Liver (tissue), 8 donors: ENCODE measurements at regions not wholly inside any gene's neighbourhood (a gene's known extent, or its start where the extent isn't known, plus 50 kb on each side); places are given as distances from the start of the nearest gene placed in this dataset.

Experiments used
- DNase-seq: peaks from one replicate; pipeline ENCODE4 v3.0.0-alpha.2; 2017; ENCODE audit warnings: low spot score
- H3K27ac ChIP-seq, 2 donors: one replicate each; pipeline ENCODE4 v1.7.0; 2013; ENCODE audit warnings: inconsistent platforms in 2 of 2, low read length in 2 of 2, control low read depth in 1 of 2, low read depth in 1 of 2, mild to moderate bottlenecking in 1 of 2
- H3K27me3 ChIP-seq, 4 donors: one replicate each; pipeline versions ENCODE4 v1.6.1 to v1.7.0; 2013; ENCODE audit warnings: low read length in 3 of 4, inconsistent platforms in 1 of 4, mild to moderate bottlenecking in 1 of 4, moderate library complexity in 1 of 4; ENCODE audit not compliant: control insufficient read depth in 4 of 4, insufficient read depth in 4 of 4
- H3K36me3 ChIP-seq, 4 donors: one replicate each; pipeline versions ENCODE4 v1.6.1 to v1.7.0; 2013; ENCODE audit warnings: low read length in 3 of 4, mild to moderate bottlenecking in 3 of 4, low read depth in 1 of 4, moderate library complexity in 1 of 4; ENCODE audit not compliant: control insufficient read depth in 4 of 4, insufficient read depth in 3 of 4
- H3K4me1 ChIP-seq, 4 donors: one replicate each; pipeline versions ENCODE4 v1.6.1 to v1.7.0; 2013; ENCODE audit warnings: low read length in 3 of 4, mild to moderate bottlenecking in 3 of 4, moderate library complexity in 1 of 4; ENCODE audit not compliant: control insufficient read depth in 4 of 4, insufficient read depth in 4 of 4
- H3K4me3 ChIP-seq, 3 donors: one replicate each; pipeline versions ENCODE4 v1.6.1 to v1.7.0; 2013; ENCODE audit warnings: low read length in 3 of 3, control low read depth in 1 of 3, low read depth in 1 of 3, mild to moderate bottlenecking in 1 of 3
- H3K9ac ChIP-seq, 2 donors: one replicate each; pipeline ENCODE4 v1.7.0; 2013; ENCODE audit warnings: low read length in 2 of 2, mild to moderate bottlenecking in 2 of 2, moderate library complexity in 2 of 2, control low read depth in 1 of 2, low read depth in 1 of 2
- H3K9me3 ChIP-seq, 4 donors: one replicate each; pipeline versions ENCODE4 v1.6.1 to v1.7.0; 2013; ENCODE audit warnings: low read length in 3 of 4; ENCODE audit not compliant: control insufficient read depth in 4 of 4
- ATF3 ChIP-seq: IDR thresholded peaks from 2 replicates; pipeline ENCODE4 v1.6.1; 2016; ENCODE audit warnings: antibody characterized with exemption
- FOXA2 ChIP-seq: IDR thresholded peaks from 2 replicates; pipeline ENCODE4 v1.6.1; 2016; ENCODE audit warnings: antibody characterized with exemption
- HNF4A ChIP-seq, 2 donors: conservative IDR thresholded peaks; 2 replicates each; pipeline ENCODE4 v1.6.1; 2016; ENCODE audit warnings: antibody characterized with exemption in 2 of 2, mild to moderate bottlenecking in 2 of 2
- NR2F2 ChIP-seq: IDR thresholded peaks from 2 replicates; pipeline ENCODE4 v1.6.1; 2016; ENCODE audit warnings: antibody characterized with exemption
- RAD21 ChIP-seq, 2 donors: IDR thresholded peaks; 2 replicates each; pipeline ENCODE4 v1.6.1; 2016; ENCODE audit warnings: antibody characterized with exemption in 2 of 2, mild to moderate bottlenecking in 2 of 2
- REST ChIP-seq: IDR thresholded peaks from 2 replicates; pipeline ENCODE4 v1.6.1; 2016; ENCODE audit warnings: antibody characterized with exemption, mild to moderate bottlenecking
- RXRA ChIP-seq, 2 donors: IDR thresholded peaks; 2 replicates each; pipeline ENCODE4 v1.6.1; 2017 to 2018; ENCODE audit warnings: antibody characterized with exemption in 2 of 2, mild to moderate bottlenecking in 1 of 2
- SP1 ChIP-seq: IDR thresholded peaks from 2 replicates; pipeline ENCODE4 v1.6.1; 2018; ENCODE audit warnings: antibody characterized with exemption, mild to moderate bottlenecking
- TAF1 ChIP-seq: conservative IDR thresholded peaks from 2 replicates; pipeline ENCODE4 v1.6.1; 2016; ENCODE audit warnings: antibody characterized with exemption, mild to moderate bottlenecking
- YY1 ChIP-seq: IDR thresholded peaks from 2 replicates; pipeline ENCODE4 v1.6.1; 2016; ENCODE audit warnings: antibody characterized with exemption, mild to moderate bottlenecking
- WGBS: extraction: QIAGEN DNeasy Blood & Tissue Kit; methylation state at CpG from one replicate; pipeline ENCODE4 v1.1.7; 2013; 5-methylcytosine and 5-hydroxymethylcytosine counted together
- TF ChIP-seq, protein P1 (sequence below): fragments of 150-350 bp; IDR thresholded peaks from 2 replicates; pipeline ENCODE4 v1.5.1; 2017; ENCODE audit warnings: improper control_type of control experiment, low read depth, low read length; ENCODE audit not compliant: missing input control
- TF ChIP-seq, protein P2 (sequence below): IDR thresholded peaks from 2 replicates; pipeline ENCODE4 v1.6.1; 2016; ENCODE audit warnings: antibody characterized with exemption
- donor health status: healthy.
- donor health status: healthy.
- donor health status: healthy.
- donor health status: healthy.
- donor health status: healthy.

GRCh38 chr14:95007921-95008320 is 149.4 kb downstream of the DICER1 start:
- no peaks in the 10 kb centered on the region for H3K4me1 ChIP-seq
- H3K27ac ChIP-seq = no peak overlapping the region
- H3K4me3 ChIP-seq = no peak overlapping the region
- WGBS = 91% methylated on average over 7 of the region's 7 CpGs
- no peaks in the 10 kb centered on the region for H3K36me3 ChIP-seq
- no peak overlapping the region for H3K9ac ChIP-seq
- no peak for TF ChIP-seq ATF3
- DNase-seq = no peak
- peaks cover 0 to 2% (median under 1%) of the 10 kb centered on the region in 4 donors for H3K27me3 ChIP-seq
- peaks cover 0 to 2% (median 0%) of the 10 kb centered on the region in 4 donors for H3K9me3 ChIP-seq

DNA sequence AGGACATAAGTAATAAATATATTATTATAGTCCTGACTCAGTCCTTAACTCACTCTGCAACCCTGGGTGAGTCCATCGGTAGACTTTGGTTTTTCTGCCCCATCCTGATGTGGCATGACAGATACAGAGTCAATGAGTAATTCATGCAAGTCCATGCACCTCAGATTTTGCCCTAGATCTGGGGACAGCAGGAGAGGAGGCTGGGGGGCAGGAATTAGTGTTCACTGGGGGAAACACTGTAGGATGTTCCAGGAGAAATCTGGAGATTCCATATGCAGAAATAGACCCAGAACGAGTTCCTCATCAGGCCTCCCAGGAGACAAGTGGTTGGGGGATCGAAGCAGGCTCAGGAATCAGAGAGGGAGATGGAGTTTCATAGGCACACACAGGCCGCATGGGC is 150.8 kb downstream of the DICER1 start:
- Histone ChIP-seq H3K9me3 (no peaks in the 10 kb centered on the region), H3K36me3 (no peaks in the 10 kb centered on the region), H3K4me1 (no peaks in the 10 kb centered on the region), H3K27me3 (peaks cover 0 to 2% (median 0%) of the 10 kb centered on the region in 4 donors), H3K27ac (no peak overlapping the region), H3K4me3 (no peak overlapping the region), H3K9ac (no peak overlapping the region)
- 83% methylated on average over 4 of the region's 4 CpGs for WGBS
- TF ChIP-seq, protein P1, sequence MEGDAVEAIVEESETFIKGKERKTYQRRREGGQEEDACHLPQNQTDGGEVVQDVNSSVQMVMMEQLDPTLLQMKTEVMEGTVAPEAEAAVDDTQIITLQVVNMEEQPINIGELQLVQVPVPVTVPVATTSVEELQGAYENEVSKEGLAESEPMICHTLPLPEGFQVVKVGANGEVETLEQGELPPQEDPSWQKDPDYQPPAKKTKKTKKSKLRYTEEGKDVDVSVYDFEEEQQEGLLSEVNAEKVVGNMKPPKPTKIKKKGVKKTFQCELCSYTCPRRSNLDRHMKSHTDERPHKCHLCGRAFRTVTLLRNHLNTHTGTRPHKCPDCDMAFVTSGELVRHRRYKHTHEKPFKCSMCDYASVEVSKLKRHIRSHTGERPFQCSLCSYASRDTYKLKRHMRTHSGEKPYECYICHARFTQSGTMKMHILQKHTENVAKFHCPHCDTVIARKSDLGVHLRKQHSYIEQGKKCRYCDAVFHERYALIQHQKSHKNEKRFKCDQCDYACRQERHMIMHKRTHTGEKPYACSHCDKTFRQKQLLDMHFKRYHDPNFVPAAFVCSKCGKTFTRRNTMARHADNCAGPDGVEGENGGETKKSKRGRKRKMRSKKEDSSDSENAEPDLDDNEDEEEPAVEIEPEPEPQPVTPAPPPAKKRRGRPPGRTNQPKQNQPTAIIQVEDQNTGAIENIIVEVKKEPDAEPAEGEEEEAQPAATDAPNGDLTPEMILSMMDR = no peak
- TF ChIP-seq YY1 (no peak), ATF3 (no peak)
- TF ChIP-seq, protein P2, sequence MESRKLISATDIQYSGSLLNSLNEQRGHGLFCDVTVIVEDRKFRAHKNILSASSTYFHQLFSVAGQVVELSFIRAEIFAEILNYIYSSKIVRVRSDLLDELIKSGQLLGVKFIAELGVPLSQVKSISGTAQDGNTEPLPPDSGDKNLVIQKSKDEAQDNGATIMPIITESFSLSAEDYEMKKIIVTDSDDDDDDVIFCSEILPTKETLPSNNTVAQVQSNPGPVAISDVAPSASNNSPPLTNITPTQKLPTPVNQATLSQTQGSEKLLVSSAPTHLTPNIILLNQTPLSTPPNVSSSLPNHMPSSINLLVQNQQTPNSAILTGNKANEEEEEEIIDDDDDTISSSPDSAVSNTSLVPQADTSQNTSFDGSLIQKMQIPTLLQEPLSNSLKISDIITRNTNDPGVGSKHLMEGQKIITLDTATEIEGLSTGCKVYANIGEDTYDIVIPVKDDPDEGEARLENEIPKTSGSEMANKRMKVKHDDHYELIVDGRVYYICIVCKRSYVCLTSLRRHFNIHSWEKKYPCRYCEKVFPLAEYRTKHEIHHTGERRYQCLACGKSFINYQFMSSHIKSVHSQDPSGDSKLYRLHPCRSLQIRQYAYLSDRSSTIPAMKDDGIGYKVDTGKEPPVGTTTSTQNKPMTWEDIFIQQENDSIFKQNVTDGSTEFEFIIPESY = no peak
- no peak for DNase-seq

GRCh38 chr14:95006051-95006450 is 151.3 kb downstream of the DICER1 start:
- WGBS = 97% methylated on average over 3 of the region's 3 CpGs

More at GRCh38 chr14:95006051-95006450, 151.3 kb downstream of the DICER1 start:
- no peak overlapping the region for H3K27ac ChIP-seq
- H3K9ac ChIP-seq = no peak overlapping the region
- H3K9me3 ChIP-seq = no peaks in the 10 kb centered on the region
- peaks cover 0 to 2% (median 0%) of the 10 kb centered on the region in 4 donors for H3K27me3 ChIP-seq
- H3K4me3 ChIP-seq = no peak overlapping the region
- no peak for DNase-seq
- no peaks in the 10 kb centered on the region for H3K36me3 ChIP-seq
- no peak for TF ChIP-seq TAF1
- no peak for TF ChIP-seq NR2F2
- no peak for TF ChIP-seq HNF4A (conservative IDR thresholded peaks at IDR 0.05)
- TF ChIP-seq SP1 = no peak
- TF ChIP-seq, protein P2 = no peak
- no peak for TF ChIP-seq RAD21 (IDR thresholded peaks at IDR 0.05)
- no peak for TF ChIP-seq FOXA2
- no peak for TF ChIP-seq REST
- no peak for TF ChIP-seq RXRA (IDR thresholded peaks at IDR 0.05)
- TF ChIP-seq, protein P1 = no peak
- no peaks in the 10 kb centered on the region for H3K4me1 ChIP-seq
